Ishikawa (cell line): ENCODE measurements at regions not wholly inside any gene's neighbourhood (a gene's known extent, or its start where the extent isn't known, plus 50 kb on each side); places are given as distances from the start of the nearest gene placed in this dataset.

Source experiments
- CEBPB ChIP-seq: IDR thresholded peaks from 2 replicates; pipeline ENCODE4 v1.6.1; 2012
- CREB1 ChIP-seq: IDR thresholded peaks from 2 replicates; pipeline ENCODE4 v1.6.1; 2012; ENCODE audit warnings: low read depth
- EGR1 ChIP-seq: IDR thresholded peaks from 2 replicates; pipeline ENCODE4 v1.6.1; 2012
- EP300 ChIP-seq: IDR thresholded peaks from 2 replicates; pipeline ENCODE4 v1.6.1; 2012; ENCODE audit warnings: borderline replicate concordance
- FOXM1 ChIP-seq: IDR thresholded peaks from 2 replicates; pipeline ENCODE4 v1.6.1; 2012; ENCODE audit warnings: low read depth, borderline replicate concordance
- NFIC ChIP-seq: IDR thresholded peaks from 2 replicates; pipeline ENCODE4 v1.6.1; 2012
- RAD21 ChIP-seq: IDR thresholded peaks from 2 replicates; pipeline ENCODE4 v1.6.1; 2012; ENCODE audit warnings: low read depth
- TAF1 ChIP-seq: IDR thresholded peaks from 2 replicates; pipeline ENCODE4 v1.6.1; 2012; ENCODE audit warnings: low read depth, mild to moderate bottlenecking
- TCF12 ChIP-seq: IDR thresholded peaks from 2 replicates; pipeline ENCODE4 v1.6.1; 2012; ENCODE audit warnings: low read depth
- TEAD4 ChIP-seq: IDR thresholded peaks from 2 replicates; pipeline ENCODE4 v1.6.1; 2012
- YY1 ChIP-seq: IDR thresholded peaks from 2 replicates; pipeline ENCODE4 v1.6.1; 2012; ENCODE audit warnings: low read depth
- ZBTB7A ChIP-seq: IDR thresholded peaks from 2 replicates; pipeline ENCODE4 v1.6.1; 2012; ENCODE audit warnings: low read depth
- TF ChIP-seq, protein P1 (sequence below): IDR thresholded peaks from 2 replicates; pipeline ENCODE4 v1.6.1; 2012; ENCODE audit warnings: low read depth, mild to moderate bottlenecking
- TF ChIP-seq, protein P2 (sequence below): IDR thresholded peaks from 2 replicates; pipeline ENCODE4 v1.6.1; 2012
- TF ChIP-seq, protein P3 (sequence below): IDR thresholded peaks from 2 replicates; pipeline ENCODE4 v1.6.1; 2012

DNA sequence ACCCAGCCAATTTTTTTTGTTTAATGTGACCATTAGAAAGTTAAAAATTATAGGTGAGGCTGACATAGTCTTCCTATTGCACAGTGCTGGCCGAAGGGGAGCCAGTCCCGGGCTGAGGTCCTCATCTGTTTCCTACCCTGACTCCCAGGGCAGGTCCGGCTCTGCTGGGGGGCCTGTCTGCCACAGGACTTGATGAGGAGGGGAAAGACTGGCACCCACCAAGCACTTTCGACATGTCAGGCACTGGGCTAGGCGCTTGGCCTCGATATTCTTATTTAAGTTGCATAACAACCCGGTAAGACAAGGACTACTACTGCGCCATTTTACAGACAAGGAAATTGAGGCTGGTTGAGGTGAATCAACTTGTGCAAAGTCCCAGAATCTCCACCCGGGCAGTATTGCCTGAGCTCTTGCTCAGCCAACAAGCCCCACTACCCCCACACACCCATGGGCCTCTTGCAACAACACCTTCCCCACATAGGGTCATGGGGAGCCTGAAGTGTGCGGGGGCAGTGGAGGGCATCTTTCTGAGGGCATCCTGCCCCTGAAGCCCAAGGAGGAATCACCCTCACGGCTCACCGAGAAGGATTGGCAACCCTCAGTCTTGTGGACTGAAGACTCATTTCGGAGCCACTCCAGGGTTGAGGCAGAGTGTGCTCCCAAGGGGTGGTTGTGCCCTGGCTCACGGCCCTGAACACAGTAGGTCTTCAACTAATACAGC, 62.7 kb upstream of the LINC01488 start:
- TF ChIP-seq, protein P1, sequence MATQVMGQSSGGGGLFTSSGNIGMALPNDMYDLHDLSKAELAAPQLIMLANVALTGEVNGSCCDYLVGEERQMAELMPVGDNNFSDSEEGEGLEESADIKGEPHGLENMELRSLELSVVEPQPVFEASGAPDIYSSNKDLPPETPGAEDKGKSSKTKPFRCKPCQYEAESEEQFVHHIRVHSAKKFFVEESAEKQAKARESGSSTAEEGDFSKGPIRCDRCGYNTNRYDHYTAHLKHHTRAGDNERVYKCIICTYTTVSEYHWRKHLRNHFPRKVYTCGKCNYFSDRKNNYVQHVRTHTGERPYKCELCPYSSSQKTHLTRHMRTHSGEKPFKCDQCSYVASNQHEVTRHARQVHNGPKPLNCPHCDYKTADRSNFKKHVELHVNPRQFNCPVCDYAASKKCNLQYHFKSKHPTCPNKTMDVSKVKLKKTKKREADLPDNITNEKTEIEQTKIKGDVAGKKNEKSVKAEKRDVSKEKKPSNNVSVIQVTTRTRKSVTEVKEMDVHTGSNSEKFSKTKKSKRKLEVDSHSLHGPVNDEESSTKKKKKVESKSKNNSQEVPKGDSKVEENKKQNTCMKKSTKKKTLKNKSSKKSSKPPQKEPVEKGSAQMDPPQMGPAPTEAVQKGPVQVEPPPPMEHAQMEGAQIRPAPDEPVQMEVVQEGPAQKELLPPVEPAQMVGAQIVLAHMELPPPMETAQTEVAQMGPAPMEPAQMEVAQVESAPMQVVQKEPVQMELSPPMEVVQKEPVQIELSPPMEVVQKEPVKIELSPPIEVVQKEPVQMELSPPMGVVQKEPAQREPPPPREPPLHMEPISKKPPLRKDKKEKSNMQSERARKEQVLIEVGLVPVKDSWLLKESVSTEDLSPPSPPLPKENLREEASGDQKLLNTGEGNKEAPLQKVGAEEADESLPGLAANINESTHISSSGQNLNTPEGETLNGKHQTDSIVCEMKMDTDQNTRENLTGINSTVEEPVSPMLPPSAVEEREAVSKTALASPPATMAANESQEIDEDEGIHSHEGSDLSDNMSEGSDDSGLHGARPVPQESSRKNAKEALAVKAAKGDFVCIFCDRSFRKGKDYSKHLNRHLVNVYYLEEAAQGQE = no peak
- TF ChIP-seq ZBTB7A (no peak), TCF12 (no peak), TAF1 (no peak), YY1 (no peak), CEBPB (no peak), EGR1 (no peak), FOXM1 (no peak), TEAD4 (no peak), EP300 (no peak), CREB1 (no peak), RAD21 (no peak), NFIC (no peak)
- TF ChIP-seq, protein P2, sequence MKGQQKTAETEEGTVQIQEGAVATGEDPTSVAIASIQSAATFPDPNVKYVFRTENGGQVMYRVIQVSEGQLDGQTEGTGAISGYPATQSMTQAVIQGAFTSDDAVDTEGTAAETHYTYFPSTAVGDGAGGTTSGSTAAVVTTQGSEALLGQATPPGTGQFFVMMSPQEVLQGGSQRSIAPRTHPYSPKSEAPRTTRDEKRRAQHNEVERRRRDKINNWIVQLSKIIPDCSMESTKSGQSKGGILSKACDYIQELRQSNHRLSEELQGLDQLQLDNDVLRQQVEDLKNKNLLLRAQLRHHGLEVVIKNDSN = no peak
- TF ChIP-seq, protein P3, sequence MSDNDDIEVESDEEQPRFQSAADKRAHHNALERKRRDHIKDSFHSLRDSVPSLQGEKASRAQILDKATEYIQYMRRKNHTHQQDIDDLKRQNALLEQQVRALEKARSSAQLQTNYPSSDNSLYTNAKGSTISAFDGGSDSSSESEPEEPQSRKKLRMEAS = no peak

DNA sequence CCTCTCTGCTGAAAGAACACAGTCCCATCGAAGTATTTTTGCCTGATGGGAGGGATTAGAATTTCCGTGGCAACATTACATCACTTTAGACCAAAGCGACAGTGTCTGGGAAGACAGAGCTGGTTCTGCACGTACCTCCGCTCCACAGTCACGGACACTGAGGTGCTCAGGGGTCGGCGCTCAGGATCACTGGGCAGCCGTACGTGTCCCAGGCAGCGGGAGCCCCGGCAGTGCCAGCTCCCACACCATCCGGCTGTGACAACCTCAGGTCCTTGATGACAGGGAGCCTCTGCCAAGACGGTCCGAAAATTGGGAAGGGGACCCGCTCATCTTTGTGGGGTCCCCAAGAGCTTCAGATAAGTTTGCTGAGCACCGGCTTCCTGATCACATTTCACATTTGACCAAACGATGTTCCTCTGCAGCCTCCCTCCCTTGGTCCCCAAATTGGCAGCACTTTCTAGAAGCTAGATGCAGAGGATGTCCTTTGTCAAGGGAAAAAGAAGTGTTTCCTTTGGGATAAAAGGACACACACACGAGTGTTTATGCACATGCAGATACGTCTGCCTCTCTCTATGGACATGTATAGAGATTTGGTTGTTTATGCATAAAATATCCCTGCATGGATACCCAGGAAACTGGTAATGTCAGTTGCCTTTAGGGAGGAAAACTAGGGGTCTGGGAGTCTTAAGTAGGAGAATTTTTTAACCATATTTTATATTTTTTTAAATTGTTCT, 61.6 kb upstream of the LINC01488 start:
- TF ChIP-seq TCF12 = no peak
- TF ChIP-seq, protein P3 = no peak
- TF ChIP-seq NFIC = no peak
- no peak for TF ChIP-seq RAD21
- TF ChIP-seq, protein P2 = no peak
- TF ChIP-seq CEBPB = no peak
- no peak for TF ChIP-seq FOXM1
- TF ChIP-seq TEAD4 = no peak
- no peak for TF ChIP-seq EP300
- TF ChIP-seq, protein P1 = no peak
- no peak for TF ChIP-seq ZBTB7A
- TF ChIP-seq YY1 = no peak
- no peak for TF ChIP-seq EGR1
- no peak for TF ChIP-seq TAF1
- no peak for TF ChIP-seq CREB1

DNA sequence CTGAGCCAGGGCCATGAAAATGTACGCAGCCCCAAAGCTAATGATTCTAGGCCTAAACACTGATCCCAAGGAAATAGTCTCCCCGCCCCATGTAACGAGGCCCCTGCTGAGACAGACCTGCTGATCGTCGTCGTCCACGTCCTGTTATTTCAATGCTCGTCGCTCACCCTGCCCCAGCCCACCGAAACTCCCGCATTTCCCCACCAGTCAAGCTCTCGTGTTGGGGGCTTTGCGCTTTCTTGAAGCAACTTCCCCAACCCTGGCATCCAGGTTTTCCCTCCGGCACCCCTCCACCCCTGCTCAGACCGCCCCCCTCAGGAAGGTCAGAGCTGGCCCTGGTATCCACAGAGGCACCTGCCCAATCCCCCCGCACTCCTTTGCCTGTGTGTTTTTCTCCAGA, 58.8 kb upstream of the LINC01488 start:
- TF ChIP-seq RAD21 = no peak

DNA sequence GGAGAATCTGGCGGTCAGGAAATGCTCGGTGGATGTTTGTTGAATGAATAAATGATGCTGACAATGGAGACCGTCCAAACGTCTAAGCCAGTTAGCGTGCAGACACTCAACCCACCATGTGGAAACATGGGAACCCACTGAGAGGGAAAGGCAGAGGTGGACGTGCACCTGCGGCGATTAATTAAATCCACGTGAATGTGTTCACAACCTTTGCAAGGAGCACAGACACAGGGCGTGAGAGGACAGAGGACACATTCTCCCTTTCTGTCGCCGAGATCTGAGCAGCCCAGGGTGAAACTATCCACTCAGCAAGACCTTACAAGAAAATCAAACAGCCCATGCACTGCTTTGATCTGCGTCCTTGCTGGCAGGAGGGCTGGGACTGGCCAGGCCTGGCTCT, 58.3 kb upstream of the LINC01488 start:
- TF ChIP-seq, protein P1 = no peak
- TF ChIP-seq FOXM1 (no peak), CREB1 (no peak), TCF12 (no peak), TAF1 (no peak), RAD21 (no peak), YY1 (no peak), EGR1 (no peak), CEBPB (no peak), NFIC (no peak), ZBTB7A (no peak), TEAD4 (no peak), EP300 (no peak)
- TF ChIP-seq, protein P3 = no peak
- TF ChIP-seq, protein P2 = no peak
